ENCODE measurements at regions not wholly inside any gene's neighbourhood (a gene's known extent, or its start where the extent isn't known, plus 50 kb on each side); places are given as distances from the start of the nearest gene placed in this dataset.

- TF ChIP-seq ZFP30 (CRISPR knock-in tag; IDR thresholded peaks at IDR 0.05) (no peak), PPARA (CRISPR knock-in tag; IDR thresholded peaks at IDR 0.05; ENCODE audit: borderline replicate concordance) (no peak), ZNF565 (CRISPR knock-in tag; conservative IDR thresholded peaks at IDR 0.05; ENCODE audit: low read depth) (no peak), ESRRG (CRISPR knock-in tag; IDR thresholded peaks at IDR 0.05) (no peak), BACH2 (CRISPR knock-in tag; IDR thresholded peaks at IDR 0.05; ENCODE audit: borderline replicate concordance) (no peak), OSR1 (CRISPR knock-in tag; IDR thresholded peaks at IDR 0.05) (no peak)
- TF ChIP-seq, protein P1, sequence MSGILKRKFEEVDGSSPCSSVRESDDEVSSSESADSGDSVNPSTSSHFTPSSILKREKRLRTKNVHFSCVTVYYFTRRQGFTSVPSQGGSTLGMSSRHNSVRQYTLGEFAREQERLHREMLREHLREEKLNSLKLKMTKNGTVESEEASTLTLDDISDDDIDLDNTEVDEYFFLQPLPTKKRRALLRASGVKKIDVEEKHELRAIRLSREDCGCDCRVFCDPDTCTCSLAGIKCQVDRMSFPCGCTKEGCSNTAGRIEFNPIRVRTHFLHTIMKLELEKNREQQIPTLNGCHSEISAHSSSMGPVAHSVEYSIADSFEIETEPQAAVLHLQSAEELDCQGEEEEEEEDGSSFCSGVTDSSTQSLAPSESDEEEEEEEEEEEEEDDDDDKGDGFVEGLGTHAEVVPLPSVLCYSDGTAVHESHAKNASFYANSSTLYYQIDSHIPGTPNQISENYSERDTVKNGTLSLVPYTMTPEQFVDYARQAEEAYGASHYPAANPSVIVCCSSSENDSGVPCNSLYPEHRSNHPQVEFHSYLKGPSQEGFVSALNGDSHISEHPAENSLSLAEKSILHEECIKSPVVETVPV (CRISPR knock-in tag; IDR thresholded peaks at IDR 0.05), result no peak
Measured at GRCh38 chr12:83642205-83642604, 955.5 kb downstream of the TMTC2 start.

Measured in SK-N-SH treated with all-trans-retinoic acid at 6 μM for 48 hours (cell line).